Activated naive CD4-positive, alpha-beta T cell treated with anti-CD3 and anti-CD28 coated beads, Interleukin-2, amount 50 U/mL, for 72 hours (primary cell): ENCODE measurements at regions not wholly inside any gene's neighbourhood (a gene's known extent, or its start where the extent isn't known, plus 50 kb on each side); places are given as distances from the start of the nearest gene placed in this dataset.
"Not testable (repeated sequence)": the region's sequence is repeated elsewhere in the genome, so short reads cannot be mapped to it uniquely, and the experiment has no call there.

Source experiments
- ATAC-seq, 2 donors: fragments of 150-1000 bp; cut with Tn5 transposase; 2 replicates each; pipeline ENCODE4 v1.10.0; 2021; ENCODE audit warnings: mild to moderate bottlenecking in 2 of 2, moderate library complexity in 2 of 2
- DNase-seq, 2 donors: peaks; one replicate each; pipeline ENCODE4 v3.0.0; 2021 to 2022; ENCODE audit warnings: low spot score in 2 of 2
- H3K27ac Mint-ChIP-seq, 2 donors: one replicate each; pipeline ENCODE4 v1.8.0; 2022; ENCODE audit warnings: mild to moderate bottlenecking in 2 of 2, mixed read lengths in 2 of 2
- H3K36me3 Mint-ChIP-seq, 2 donors: one replicate each; pipeline ENCODE4 v1.8.0; 2022; ENCODE audit warnings: mixed read lengths in 2 of 2
- H3K9me3 Mint-ChIP-seq, 2 donors: one replicate each; pipeline ENCODE4 v1.8.0; 2022; ENCODE audit warnings: mixed read lengths in 2 of 2

DNA sequence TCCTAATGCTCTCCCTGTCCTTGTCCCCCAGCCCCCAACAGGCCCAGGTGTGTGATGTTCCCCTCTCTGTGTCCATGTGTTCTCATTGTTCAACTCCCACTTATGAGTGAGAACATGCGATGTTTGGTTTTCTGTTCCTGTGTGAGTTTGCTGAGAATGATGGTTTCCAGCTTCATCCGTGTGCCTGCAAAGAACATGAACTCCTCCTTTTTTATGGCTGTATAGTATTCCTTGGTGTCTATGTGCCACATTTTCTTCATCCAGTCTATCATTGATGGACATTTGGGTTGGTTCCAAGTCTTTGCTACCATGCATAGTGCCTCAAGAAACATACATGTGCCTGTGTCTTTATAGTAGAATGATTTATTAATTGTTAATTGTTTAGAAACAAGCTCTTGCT lies 249.1 kb downstream of the ASMT start:
- H3K27ac Mint-ChIP-seq, ATAC-seq, DNase-seq, H3K36me3 Mint-ChIP-seq, H3K9me3 Mint-ChIP-seq: not testable (repeated sequence)

DNA sequence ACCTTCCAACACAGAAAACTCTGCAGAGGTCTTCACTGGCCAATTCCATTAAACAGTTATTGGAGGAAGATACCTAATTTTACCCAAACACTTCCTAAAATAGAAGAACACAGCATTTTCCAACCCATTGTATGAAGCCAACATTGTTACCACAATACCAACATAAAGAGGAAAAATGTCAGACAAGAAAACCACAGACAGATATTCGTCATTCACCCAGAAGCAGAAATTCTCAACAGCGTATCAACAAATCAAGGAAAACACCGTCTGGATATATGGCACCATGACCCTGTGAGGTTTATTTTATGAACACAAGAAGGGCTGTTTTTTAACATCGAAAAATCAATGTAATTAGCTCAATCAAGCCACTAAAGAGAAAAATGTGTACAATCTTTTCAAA lies 255.6 kb downstream of the ASMT start:
- no peaks in the 10 kb centered on the region for H3K9me3 Mint-ChIP-seq
- no peak for ATAC-seq
- no peaks in the 10 kb centered on the region for H3K36me3 Mint-ChIP-seq
- no peak overlapping the region for H3K27ac Mint-ChIP-seq
- no peak for DNase-seq

DNA sequence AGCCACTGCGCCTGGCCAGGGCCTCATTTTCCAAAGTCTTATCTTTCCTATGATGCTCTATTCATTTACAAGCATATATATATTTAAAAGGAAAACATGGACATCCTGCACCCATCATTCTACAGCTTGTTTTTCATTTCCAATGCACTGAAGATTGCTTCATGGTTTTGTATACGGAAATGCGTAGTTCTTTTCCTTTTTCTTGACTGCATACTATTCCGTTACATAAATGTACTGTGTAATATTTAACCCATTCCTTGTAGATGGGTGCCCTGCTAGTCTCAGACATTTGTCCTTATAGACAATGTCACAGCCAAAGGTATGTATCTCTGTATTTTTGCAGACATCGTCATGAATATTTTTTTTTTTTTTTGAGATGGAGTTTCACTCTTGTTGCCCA lies 257.0 kb downstream of the ASMT start:
- no peak for DNase-seq
- Mint-ChIP-seq H3K9me3 (no peaks in the 10 kb centered on the region), H3K27ac (no peak overlapping the region), H3K36me3 (no peaks in the 10 kb centered on the region)
- no peak for ATAC-seq

DNA sequence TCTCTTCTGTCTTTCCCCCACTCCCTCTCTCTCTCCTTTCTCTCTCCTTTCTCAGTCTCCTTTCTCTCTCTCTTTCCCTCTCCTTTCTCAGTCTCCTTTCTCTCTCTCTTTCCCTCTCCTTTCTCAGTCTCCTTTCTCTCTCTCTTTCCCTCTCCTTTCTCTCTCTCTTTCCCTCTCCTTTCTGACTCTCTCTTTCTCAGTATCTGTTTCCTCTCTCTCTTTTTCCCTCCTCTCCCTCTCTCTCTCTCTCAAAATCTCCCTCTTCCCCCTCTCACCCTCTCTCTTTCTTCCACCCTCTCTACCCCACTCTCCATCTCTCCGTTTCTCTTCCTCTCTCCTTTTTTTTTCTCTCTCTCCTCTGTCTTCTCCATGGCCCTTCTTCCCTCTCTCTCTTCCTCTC lies 258.8 kb downstream of the ASMT start:
- no peak for ATAC-seq
- H3K27ac Mint-ChIP-seq, result peak overlapping the region in 1 of 2 donors; percentile 75
- DNase-seq, result no peak
- peaks cover 0 to 9% of the 10 kb centered on the region in 2 donors for H3K36me3 Mint-ChIP-seq
- H3K9me3 Mint-ChIP-seq, result peaks cover 0 to 5% of the 10 kb centered on the region in 2 donors

DNA sequence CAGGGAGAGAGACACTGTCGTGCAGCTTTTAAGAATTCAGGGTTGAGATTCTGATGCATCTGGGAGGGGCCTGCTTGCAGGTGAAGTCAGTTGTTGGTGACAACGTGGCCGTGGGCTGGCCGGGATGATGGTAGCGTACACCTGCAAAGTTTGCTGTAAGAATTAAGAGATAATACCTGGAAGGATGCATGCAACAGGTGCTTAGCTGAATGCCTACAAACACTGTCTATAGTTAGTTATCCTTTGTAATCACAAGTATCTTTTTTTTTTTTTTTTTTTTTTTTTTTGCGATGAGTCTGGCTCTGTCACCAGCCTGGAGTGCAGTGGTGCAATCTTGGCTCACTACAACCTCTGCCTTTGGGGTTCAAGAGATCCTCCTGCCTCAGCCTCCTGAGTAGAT lies 259.6 kb downstream of the ASMT start:
- ATAC-seq (no peak), DNase-seq (no peak)
- Mint-ChIP-seq H3K27ac (no peak overlapping the region), H3K9me3 (peaks cover 0 to 10% of the 10 kb centered on the region in 2 donors), H3K36me3 (peaks cover 0 to 9% of the 10 kb centered on the region in 2 donors)

DNA sequence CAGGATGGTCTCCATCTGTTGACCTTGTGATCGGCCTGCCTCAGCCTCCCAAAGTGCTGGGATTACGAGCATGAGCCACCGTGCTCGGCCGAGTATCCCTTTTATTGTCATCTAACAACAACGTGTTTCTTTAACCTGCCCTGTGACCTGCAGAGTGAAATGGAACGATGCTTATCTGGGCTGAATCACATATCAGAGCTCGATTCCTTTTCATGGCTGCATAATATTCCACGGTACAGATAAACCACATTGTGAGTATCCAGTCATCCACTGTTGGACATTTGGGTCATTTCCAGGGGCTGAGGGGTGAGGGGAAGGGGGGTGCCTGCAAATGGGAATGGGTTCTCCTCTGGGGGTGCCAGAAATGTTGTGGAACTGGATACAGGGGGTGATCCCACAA lies 260.0 kb downstream of the ASMT start:
- peaks cover 0 to 9% of the 10 kb centered on the region in 2 donors for H3K36me3 Mint-ChIP-seq
- no peak for ATAC-seq
- H3K27ac Mint-ChIP-seq, result no peak overlapping the region
- peaks cover 0 to 10% of the 10 kb centered on the region in 2 donors for H3K9me3 Mint-ChIP-seq
- DNase-seq, result no peak

DNA sequence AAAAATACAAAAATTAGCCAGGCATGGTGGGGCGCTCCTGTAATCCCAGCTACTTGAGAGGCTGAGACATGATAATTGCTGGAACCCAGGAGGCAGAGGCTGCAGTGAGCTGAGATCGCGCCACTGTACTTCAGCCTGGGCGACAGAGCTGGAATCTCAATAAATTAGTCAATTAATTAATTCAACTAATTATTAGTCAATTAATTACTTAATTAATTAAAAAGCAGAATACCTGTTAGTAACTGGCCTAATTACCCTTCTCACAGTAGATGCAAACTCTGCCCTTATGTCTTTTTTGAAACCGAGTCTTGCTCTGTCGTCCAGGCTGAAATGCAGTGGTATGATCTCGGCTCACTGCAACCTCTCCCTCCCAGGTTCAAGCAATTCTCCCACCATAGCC lies 261.2 kb downstream of the ASMT start:
- DNase-seq, result no peak
- Mint-ChIP-seq H3K36me3 (peaks cover 0 to 9% of the 10 kb centered on the region in 2 donors), H3K27ac (no peak overlapping the region), H3K9me3 (peaks cover 0 to 15% of the 10 kb centered on the region in 2 donors)
- ATAC-seq, result no peak

DNA sequence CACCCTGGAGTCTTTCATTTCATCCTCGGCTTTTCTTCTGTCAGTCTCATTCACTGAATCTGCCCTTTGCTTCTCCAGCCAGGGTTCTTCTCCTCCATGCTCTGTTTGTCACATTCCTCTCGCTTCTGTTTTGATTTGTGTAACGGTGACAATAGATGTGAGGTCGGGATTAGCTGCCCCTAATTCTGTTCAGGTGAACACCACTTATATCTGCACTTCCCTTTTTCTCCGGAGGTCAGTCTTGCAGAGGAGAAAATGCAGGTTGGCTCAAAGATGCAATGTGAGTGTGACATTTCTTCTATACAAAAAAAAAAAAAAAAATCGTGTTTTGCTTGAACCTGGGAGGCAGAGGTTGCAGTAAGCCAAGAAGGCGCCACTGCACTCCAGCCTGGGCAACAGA lies 262.9 kb downstream of the ASMT start:
- Mint-ChIP-seq H3K27ac (no peak overlapping the region), H3K9me3 (peaks cover 0 to 15% of the 10 kb centered on the region in 2 donors), H3K36me3 (peaks cover 0 to 9% of the 10 kb centered on the region in 2 donors)
- no peak for DNase-seq
- ATAC-seq, result no peak

DNA sequence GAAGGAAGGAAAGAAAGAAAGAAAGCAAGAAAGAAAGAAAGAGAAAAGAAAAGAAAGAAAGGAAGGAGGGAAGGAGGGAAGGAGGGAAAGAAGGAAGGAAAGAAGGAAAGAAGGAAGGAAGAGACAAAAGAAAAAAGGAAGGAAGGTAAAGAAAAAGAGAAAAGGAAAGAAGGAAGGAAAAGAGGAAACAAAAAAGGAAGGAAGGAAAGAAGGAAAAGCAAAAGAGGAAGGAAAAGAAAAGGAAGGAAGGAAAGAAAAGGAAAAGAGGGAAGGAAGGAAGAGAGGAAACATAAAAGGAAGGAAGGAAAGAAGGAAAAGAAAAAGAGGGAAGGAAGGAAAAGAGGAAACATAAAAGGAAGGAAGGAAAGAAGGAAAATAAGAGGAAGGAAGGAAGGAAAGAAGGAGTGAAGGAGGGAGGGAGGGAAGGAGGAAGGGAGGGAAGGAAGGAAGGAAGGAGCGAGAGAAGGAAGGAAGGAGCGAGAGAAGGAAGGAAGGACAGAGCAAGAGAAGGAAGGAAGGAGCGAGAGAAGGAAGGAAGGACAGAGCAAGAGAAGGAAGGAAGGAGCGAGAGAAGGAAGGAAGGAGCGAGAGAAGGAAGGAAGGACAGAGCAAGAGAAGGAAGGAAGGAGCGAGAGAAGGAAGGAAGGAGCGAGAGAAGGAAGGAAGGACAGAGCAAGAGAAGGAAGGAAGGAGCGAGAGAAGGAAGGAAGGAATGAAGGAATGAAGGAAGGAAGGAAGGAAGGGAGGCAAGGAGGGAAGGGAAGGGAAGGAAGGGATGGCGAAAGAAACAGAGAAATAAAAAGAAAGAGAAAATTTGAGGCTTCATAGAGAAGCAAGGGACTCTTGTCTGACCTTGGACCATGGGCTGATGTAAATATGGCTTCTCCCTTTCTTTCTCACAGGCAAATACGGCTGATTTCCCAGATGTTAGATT lies 266.3 kb downstream of the ASMT start:
- not testable (repeated sequence) for DNase-seq, ATAC-seq, H3K36me3 Mint-ChIP-seq, H3K27ac Mint-ChIP-seq
- H3K9me3 Mint-ChIP-seq, result peaks cover 0 to 21% of the 10 kb centered on the region in 2 donors

DNA sequence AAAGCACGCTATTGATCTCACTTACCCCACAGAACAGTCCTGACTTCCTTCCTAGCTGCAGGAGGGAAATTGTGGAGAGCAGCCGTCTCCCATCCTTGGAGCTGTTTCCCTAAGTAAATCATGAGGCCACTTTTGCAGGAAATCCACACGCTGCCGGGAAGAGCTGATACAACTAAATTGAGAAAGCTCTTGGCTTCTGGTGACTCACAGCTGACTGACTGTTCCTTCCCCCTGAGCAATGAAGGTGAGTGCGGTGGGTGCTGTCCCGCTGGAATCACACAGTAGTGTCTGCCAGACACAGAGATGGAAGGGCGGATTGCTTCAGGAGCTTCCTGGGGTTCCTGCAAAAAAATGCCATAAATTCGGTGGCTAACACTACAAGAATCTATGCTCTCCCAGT lies 268.9 kb downstream of the ASMT start:
- ATAC-seq, result peak in 1 of 2 donors; percentile 59
- no peak overlapping the region for H3K27ac Mint-ChIP-seq
- DNase-seq, result no peak
- H3K9me3 Mint-ChIP-seq, result peaks cover 0 to 15% of the 10 kb centered on the region in 2 donors
- no peaks in the 10 kb centered on the region for H3K36me3 Mint-ChIP-seq

DNA sequence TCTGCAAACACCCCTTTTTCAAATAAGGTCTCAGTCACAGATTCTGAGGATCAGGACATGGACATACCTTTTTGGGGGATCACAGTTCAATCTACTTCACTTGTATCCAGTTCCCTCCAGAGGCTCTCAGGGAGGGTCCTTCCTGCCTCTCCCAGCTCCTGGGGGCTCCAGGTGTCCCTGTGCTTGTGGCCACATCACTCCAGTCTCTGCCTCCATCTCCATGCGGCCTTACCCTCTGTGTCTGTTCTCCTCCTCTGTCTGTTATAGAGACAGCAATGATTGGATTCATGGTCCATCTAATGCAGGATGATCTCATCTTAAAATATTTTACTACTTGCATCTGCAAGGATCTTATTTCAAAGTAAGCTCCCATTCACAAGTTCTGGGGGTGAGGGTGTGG lies 269.6 kb downstream of the ASMT start:
- Mint-ChIP-seq H3K27ac (no peak overlapping the region), H3K9me3 (peaks cover 0 to 11% of the 10 kb centered on the region in 2 donors), H3K36me3 (no peaks in the 10 kb centered on the region)
- ATAC-seq (no peak), DNase-seq (no peak)

DNA sequence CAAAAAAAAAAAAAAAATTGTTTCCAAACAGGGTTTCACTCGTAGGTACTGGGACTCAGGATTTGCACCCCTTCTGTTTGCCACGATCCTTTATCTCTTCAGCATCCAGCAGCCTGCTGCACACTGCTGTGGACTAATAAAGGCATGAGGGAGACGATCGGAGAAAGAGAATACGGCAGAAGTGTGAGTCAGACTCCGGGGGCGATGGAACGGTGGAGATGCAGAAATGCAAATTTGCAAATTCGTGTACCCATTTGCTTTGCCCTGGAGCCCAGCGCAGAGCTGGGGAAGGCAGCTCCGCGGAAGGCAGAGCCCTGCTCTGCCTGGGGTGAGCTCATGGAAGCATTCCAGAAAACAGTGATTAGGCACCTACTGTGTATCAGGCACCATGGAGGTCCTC lies 270.3 kb downstream of the ASMT start:
- Mint-ChIP-seq H3K27ac (no peak overlapping the region), H3K36me3 (no peaks in the 10 kb centered on the region), H3K9me3 (peaks cover 0 to 11% of the 10 kb centered on the region in 2 donors)
- ATAC-seq (no peak), DNase-seq (no peak)

DNA sequence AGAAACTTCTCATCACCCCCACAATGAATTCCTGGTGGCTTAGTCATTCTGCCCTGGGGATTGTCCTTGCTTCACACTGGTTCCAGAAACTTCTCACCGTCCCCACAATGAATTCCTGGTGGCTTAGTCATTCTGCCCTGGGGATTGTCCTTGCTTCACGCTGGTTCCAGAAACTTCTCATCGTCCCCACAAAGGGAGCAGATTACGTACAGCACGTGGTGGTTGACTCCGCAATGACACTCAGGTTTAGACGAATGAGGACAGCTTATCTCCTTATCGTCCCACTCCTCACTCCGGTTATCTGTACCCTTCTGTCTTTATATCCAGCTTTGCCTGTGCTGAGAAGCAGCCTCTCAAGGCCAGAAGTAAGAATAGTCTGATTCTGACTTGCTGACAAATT lies 273.4 kb downstream of the ASMT start:
- peaks cover 0 to 13% of the 10 kb centered on the region in 2 donors for H3K9me3 Mint-ChIP-seq
- ATAC-seq, DNase-seq, H3K36me3 Mint-ChIP-seq, H3K27ac Mint-ChIP-seq: not testable (repeated sequence)

DNA sequence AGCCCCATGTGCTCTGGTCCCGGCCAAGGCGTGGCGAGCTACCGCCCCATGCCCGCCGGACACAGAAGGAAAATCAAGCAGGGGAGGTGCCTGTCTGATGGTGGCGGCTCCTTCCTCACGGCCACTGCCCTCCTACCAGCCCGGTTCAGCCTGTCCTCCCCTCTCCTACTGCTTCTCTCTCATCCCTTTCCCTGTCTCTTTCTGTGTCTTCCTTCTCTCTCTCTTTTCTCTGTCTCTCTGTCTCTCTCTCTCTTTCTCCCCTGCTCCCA lies 279.1 kb downstream of the ASMT start:
- peaks cover 0 to 7% of the 10 kb centered on the region in 2 donors for H3K9me3 Mint-ChIP-seq
- ATAC-seq (no peak), DNase-seq (no peak)
- no peaks in the 10 kb centered on the region for H3K36me3 Mint-ChIP-seq
- no peak overlapping the region for H3K27ac Mint-ChIP-seq

DNA sequence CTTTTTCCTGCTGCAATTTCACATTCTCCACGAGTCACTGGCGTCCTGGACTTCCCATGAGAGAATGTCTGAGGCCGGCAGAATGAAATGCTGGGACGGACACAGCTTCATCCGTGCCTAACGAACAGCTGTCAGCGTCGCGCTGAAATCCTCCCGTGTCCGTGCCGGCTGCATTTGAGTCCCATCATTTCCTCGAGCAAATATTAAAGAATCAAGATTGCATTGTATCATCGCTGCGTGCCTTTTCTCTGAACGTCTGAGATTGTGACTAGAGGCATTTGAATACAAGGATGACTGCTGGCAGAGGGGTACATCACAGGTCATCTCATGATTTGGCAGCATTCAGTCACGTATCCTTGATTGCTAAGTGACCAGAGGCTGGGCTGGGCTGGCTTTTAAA lies 279.9 kb downstream of the ASMT start:
- H3K27ac Mint-ChIP-seq, result no peak overlapping the region
- no peaks in the 10 kb centered on the region for H3K36me3 Mint-ChIP-seq
- no peak for ATAC-seq
- H3K9me3 Mint-ChIP-seq, result peaks cover 0 to 7% of the 10 kb centered on the region in 2 donors
- no peak for DNase-seq

DNA sequence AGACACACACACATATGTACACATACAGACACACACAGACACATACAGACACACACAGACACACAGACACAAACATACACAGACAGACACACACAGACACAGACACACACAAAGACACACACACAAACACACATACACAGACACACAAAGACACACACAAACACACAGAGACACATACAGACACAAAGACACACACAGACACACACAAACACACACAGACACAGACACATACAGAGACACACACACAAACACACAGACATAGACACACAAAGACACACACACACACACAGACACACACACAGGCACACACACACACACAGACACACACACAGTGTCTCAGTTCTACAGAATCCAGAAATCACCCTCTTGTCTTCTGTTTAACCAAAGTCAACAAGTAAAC lies 280.7 kb downstream of the ASMT start:
- H3K36me3 Mint-ChIP-seq, result no peaks in the 10 kb centered on the region
- H3K9me3 Mint-ChIP-seq, result peaks cover 0 to 3% of the 10 kb centered on the region in 2 donors
- H3K27ac Mint-ChIP-seq, result no peak overlapping the region
- ATAC-seq (no peak), DNase-seq (no peak)

DNA sequence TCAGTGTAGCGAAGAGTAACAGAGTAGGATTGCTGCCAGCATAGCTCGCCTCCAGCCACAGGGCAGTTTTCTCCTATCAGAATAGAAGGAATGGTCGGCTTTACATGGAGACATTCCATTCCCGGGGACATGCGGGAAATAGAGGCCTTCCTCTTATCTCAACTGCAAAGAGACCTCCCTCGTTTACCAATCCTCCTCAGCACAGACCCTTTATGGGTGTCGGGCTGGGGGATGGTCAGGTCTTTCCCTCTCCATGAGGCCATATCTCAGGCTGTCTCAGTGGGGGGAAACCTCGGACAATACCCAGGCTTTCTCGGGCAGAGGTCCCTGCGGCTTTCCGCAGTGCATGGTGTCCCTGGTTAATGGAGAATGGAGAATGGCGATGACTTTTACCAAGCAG lies 285.0 kb downstream of the ASMT start:
- H3K9me3 Mint-ChIP-seq, result no peaks in the 10 kb centered on the region
- H3K27ac Mint-ChIP-seq, result no peak overlapping the region
- H3K36me3 Mint-ChIP-seq, result no peaks in the 10 kb centered on the region
- ATAC-seq (no peak), DNase-seq (no peak)

DNA sequence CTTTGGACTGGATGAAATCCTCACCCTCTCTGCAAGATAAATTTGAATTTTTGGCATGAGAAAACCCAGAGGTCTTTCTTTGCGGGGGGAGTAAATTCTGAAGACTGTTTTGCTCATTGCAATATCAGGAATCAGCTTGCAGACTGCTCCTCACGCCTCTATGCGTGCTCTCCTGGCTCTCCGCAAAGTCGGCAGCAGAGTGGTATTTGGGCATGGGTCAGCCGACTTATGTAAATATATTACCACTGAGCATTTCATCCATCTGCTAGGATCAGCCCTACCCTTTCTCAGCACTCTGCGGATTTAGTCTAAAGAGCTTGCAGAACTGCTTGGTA lies 288.0 kb downstream of the ASMT start:
- no peak overlapping the region for H3K27ac Mint-ChIP-seq
- H3K9me3 Mint-ChIP-seq, result no peaks in the 10 kb centered on the region
- DNase-seq (no peak), ATAC-seq (no peak)
- H3K36me3 Mint-ChIP-seq, result no peaks in the 10 kb centered on the region
